ENCODE measurements at regions not wholly inside any gene's neighbourhood (a gene's known extent, or its start where the extent isn't known, plus 50 kb on each side); places are given as distances from the start of the nearest gene placed in this dataset.

GRCh38 chr2:107407017-107407416 is 419.7 kb upstream of the RGPD4 start:
- DNase-seq (ENCODE audit: low read depth): no peak
- in situ Hi-C loops (cut with HindIII; ENCODE audit: low sequenced_read_pairs): no loop called here
- no peak overlapping the region for H3K4me3 ChIP-seq (ENCODE audit: low read depth, low read length)
- no peak for TF ChIP-seq CTCF (IDR thresholded peaks at IDR 0.05; ENCODE audit: low read depth, low read length, missing control alignments)

- no peak for TF ChIP-seq CTCF (IDR thresholded peaks at IDR 0.05; ENCODE audit: low read depth, low read length, missing control alignments)
- H3K4me3 ChIP-seq (ENCODE audit: low read depth, low read length): no peak overlapping the region
- no peak for DNase-seq (ENCODE audit: low read depth)
- in situ Hi-C loops (cut with HindIII; ENCODE audit: low sequenced_read_pairs): no loop called here
Measured at GRCh38 chr2:107407974-107408373, 418.7 kb upstream of the RGPD4 start.

GRCh38 chr2:107411267-107411666 is 415.4 kb upstream of the RGPD4 start:
- TF ChIP-seq CTCF (IDR thresholded peaks at IDR 0.05; ENCODE audit: low read depth, low read length, missing control alignments): no peak

GRCh38 chr2:107412209-107412904 is 414.3 kb upstream of the RGPD4 start:
- no peak for TF ChIP-seq CTCF (IDR thresholded peaks at IDR 0.05; ENCODE audit: low read depth, low read length, missing control alignments)
- in situ Hi-C loops (cut with HindIII; ENCODE audit: low sequenced_read_pairs): no loop called here
- no peak for DNase-seq (ENCODE audit: low read depth)
- H3K4me3 ChIP-seq (ENCODE audit: low read depth, low read length): no peak overlapping the region

More at GRCh38 chr2:107411267-107411666, 415.4 kb upstream of the RGPD4 start:
- in situ Hi-C loops (cut with HindIII; ENCODE audit: low sequenced_read_pairs): no loop called here
- no peak overlapping the region for H3K4me3 ChIP-seq (ENCODE audit: low read depth, low read length)
- DNase-seq (ENCODE audit: low read depth): no peak

- no peak overlapping the region for H3K4me3 ChIP-seq (ENCODE audit: low read depth, low read length)
- in situ Hi-C loops (cut with HindIII; ENCODE audit: low sequenced_read_pairs): no loop called here
- no peak for TF ChIP-seq CTCF (IDR thresholded peaks at IDR 0.05; ENCODE audit: low read depth, low read length, missing control alignments)
- DNase-seq (ENCODE audit: low read depth): no peak
Measured at GRCh38 chr2:107412981-107413380, 413.7 kb upstream of the RGPD4 start.

- H3K4me3 ChIP-seq (ENCODE audit: low read depth, low read length): no peak overlapping the region
- TF ChIP-seq CTCF (IDR thresholded peaks at IDR 0.05; ENCODE audit: low read depth, low read length, missing control alignments): no peak
- DNase-seq (ENCODE audit: low read depth): no peak
- in situ Hi-C loops (cut with HindIII; ENCODE audit: low sequenced_read_pairs): no loop called here
Measured at GRCh38 chr2:107414376-107414775, 412.3 kb upstream of the RGPD4 start.

All from astrocyte of the cerebellum (primary cell).